ENCODE measurements at regions not wholly inside any gene's neighbourhood (a gene's known extent, or its start where the extent isn't known, plus 50 kb on each side); places are given as distances from the start of the nearest gene placed in this dataset.

- TF ChIP-seq POLR2A (IDR thresholded peaks at IDR 0.05) (no peak), POLR2AphosphoS5 (IDR thresholded peaks at IDR 0.05) (no peak)
Observed at GRCh38 chr13:70630247-70630646, 522.0 kb upstream of the KLHL1 start.
